Ramos (cell line): ENCODE measurements at regions not wholly inside any gene's neighbourhood (a gene's known extent, or its start where the extent isn't known, plus 50 kb on each side); places are given as distances from the start of the nearest gene placed in this dataset.
"Not testable (repeated sequence)": the region's sequence is repeated elsewhere in the genome, so short reads cannot be mapped to it uniquely, and the experiment has no call there.

Experiments
- in situ Hi-C: fragments of 300-500 bp; cut with MboI; formaldehyde crosslinking; loops from one replicate; pipeline ENCODE4 v1.14.3; 2022; ENCODE audit warnings: low sequenced_read_pairs; ENCODE audit not compliant: unreplicated experiment

- in situ Hi-C loops, result no loop called here
Observed at GRCh38 chr2:180570864-180571263, 409.5 kb upstream of the UBE2E3 start.

DNA sequence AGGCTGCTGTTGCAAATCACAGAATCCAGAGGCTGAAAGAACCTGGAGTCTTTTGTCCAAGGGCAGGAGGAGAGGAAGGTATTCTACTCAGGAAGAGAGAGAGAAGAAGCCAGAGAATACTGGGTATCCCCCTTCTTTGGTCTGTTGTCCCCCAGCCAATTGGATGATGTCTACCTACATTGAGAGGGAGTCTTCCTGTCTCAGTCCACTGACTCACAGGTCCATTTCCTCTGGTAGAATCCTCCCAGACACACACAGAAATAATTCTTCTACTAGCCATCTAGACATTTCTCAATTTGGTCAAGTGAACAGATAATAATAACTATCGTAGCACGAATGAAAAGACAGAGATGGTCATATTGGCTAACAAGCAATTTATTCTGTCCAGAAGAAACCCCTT, 416.4 kb upstream of the UBE2E3 start:
- in situ Hi-C loops, result no loop called here

DNA sequence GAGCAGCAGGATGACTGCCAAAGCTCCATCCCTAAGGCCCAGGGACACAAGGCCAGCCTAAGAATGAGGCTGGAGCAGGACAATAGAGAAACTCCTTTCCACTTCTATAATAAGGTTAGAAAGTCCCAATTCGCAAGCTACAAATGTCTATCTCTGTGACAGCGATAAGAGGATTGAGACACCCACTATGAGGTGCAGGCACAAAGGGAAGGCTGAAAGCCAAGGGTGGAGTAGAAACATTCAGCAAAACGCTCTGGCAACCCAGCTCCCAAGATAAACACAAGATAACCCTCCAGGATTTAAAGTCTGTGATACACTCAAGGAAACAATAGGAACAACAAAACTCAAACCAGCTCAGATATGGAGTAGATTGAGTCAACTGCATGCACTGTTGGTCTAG, 418.0 kb upstream of the UBE2E3 start:
- in situ Hi-C loops, result no loop called here

DNA sequence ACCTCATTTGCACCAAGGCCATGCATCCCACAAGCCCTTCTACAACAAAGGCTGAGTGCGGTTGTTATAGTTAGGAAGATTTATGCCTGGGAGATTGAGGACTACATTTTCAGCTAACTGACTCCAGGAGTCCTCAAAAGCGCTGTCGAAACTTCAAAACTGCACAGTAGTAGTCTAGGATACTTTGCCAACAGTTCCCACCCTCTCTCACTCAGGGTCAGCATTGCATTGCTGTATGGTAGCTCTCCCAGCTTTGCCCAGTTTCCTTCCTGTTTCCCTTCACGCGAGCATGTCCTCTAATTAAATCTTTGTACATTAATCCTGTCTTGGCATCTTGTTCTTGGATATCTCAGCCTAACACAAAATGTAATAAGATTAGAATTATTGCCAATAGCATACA, 420.6 kb upstream of the UBE2E3 start:
- in situ Hi-C loops, result no loop called here

GRCh38 chr2:180559038-180559437, 421.4 kb upstream of the UBE2E3 start:
- in situ Hi-C loops, result no loop called here

DNA sequence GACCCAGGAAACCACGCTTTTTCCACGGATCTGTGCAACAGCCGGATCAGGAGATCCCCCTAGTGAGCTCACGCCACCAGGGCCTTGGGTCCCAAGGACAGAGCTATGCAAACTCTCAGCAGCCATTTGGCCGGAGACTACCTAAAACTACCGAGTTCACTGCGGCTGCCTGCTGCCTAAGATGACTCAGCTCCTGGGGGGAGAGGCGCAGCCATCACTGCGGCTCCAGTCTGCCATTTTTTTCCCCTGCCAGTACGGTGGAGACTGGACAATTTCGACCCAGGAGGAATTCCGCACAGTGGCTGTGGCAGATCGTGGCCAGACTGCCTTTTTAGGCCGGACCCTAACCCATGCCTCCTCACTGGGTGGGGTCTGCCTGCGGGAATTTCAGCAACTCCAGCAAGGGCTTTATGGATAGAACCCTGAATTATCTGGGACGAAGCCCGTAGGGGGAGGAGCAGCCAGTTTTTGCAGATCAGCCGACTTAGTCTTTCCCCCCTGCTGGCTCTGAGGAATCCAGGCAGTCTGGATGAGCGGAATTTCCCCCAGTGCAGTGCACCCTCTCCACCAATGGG, 424.9 kb upstream of the UBE2E3 start:
- in situ Hi-C loops, result no loop called here

GRCh38 chr2:180554330-180554729, 426.1 kb upstream of the UBE2E3 start:
- in situ Hi-C loops, result no loop called here

GRCh38 chr2:180553094-180553715, 427.2 kb upstream of the UBE2E3 start:
- in situ Hi-C loops, result no loop called here

DNA sequence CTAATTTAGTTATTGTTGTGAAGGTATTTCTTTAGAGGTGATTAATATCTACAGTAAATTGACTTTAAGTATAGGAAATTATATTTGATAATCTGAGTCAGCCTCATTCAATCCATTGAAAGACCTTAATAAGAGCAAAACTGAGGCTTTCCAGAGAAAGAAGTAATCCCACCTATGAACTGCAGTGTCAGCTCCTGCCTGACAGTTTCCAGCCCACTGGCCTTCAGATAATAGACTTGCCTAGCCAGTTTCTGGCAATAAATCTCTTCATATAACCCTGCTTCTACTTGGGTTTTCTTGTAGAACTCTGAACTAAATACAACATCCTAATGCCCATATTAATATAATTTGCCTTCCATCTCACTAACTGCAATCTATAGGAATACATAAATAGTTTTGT, 437.9 kb upstream of the UBE2E3 start:
- in situ Hi-C loops, result no loop called here

GRCh38 chr2:180540761-180541160, 439.6 kb upstream of the UBE2E3 start:
- in situ Hi-C loops, result no loop called here

DNA sequence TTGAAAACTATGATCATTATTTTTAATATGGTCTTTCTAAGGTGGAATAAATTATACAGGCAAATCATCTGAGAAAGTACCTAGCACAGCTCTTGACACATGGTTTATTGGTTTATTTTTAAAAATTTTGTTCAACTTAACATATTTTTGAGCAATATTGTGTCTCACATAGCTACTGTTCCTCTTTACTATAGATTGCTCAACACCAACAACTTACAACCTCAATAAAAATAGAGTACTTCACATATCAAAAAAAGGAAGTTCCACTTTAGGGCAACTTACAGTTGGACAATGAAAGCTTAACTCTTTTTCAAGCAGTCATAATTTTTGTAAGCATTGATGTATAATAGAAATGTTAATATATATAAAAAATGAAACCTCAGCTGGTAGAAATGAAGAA, 440.9 kb upstream of the UBE2E3 start:
- in situ Hi-C loops, result no loop called here

DNA sequence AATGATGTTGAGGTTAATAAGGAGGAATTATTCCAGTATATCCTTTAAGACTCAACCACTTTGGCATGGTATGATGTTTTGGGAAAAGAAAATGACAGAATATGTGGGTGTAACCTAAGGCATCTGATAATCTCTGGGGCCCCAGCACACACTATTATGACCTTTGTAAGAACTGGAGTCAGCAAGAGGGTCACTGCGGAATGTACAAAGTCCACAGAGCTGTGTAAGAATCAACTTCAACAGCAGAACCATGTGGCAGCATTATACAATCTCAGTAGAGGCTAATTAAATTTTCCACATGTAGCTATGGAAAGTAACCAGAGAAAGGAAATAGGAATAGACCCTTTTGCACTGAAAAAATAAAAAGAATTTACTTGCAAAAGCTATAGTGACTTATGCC, 445.1 kb upstream of the UBE2E3 start:
- in situ Hi-C loops, result no loop called here

- in situ Hi-C loops, result not testable (repeated sequence)
Observed at GRCh38 chr2:180531787-180532186, 448.6 kb upstream of the UBE2E3 start.

- in situ Hi-C loops, result no loop called here
Observed at GRCh38 chr2:180524499-180524898, 455.9 kb upstream of the UBE2E3 start.

- in situ Hi-C loops, result no loop called here
Observed at GRCh38 chr2:180523621-180524340, 456.6 kb upstream of the UBE2E3 start.

DNA sequence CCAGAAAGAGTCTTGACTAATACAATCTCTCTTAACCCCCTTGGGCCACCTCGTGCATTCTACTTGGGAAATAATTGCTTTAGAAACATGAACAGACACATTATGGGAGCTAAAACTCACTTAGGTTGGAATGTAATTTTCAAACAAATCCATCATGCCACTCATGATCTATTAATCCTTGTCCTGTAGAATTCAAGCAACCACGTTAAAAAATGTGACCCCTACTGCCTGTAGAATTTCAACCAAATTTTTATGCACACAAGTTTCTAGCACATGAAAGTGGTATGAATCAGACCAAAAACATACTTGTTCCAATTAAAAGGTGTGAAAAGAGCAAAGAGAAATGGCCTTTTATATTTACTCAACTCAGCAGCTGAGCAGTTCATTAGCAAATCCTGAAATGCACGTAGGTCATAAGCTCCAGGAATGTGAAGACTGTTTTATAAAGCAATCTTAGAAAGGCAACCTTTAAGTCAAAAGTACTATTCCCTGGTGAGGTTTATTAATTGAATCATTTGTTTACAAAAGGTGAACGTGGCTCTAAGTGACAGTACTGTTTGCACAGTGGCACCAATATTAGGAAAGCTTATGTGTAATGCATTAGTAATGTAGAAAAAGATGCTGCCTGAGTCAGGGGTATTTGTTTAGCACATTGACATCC, 459.4 kb upstream of the UBE2E3 start:
- in situ Hi-C loops, result no loop called here

DNA sequence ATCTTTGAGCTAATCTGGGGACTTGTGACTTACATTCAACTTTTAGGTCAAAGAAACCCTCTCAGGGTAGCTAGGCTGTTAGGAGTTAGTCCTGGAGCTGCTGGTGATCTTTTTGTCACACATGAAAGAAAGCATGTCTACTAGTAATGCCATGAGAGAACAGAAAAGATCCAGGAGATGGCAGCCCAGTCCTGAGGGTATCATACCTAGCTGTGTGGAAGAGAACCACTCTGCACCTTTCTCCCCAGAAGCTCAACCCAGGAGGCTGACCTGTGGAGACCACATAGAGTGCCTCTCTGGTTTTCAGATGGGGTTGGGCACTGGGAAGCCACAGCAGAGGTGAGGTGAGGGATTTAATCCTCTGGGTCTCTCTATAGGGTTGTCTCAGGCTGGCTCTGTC, 460.2 kb upstream of the UBE2E3 start:
- in situ Hi-C loops, result no loop called here

DNA sequence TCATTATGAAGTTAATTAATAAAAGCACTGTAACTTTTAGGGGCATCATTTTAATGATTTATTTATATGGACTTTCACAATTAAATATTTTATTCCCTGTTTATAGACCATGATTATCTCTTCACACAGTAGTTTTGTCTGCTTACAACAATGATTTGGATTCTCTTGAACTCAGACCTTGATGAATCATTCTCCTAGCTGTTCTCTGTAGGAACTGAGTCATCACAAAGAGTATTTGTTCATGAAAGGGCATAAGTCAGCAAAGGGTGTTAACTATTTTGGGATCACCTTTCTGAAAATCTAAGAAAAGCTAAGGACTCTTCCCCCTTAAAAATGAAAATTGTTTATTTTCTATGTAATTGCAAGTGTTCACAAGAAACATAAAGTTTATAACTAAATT, 461.1 kb upstream of the UBE2E3 start:
- in situ Hi-C loops, result no loop called here

DNA sequence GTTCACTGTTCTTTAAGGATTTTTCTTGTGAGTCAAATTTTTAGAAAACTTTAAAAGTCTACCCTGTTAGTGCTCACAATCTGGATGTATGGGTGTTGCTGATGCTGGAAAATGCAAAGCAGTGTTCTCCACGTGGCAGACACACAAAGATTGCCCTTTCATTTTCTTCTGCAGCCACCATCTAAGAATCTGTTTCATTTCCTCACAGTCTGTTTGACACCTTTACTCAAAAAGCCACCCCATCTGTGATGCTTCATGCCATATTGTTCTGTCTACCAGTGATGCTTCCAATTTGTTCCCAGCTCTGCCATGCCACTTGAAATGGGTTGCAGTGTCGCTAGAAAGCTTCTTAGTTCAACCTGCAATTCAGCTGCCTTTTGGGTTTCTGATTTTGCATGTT, 464.2 kb upstream of the UBE2E3 start:
- in situ Hi-C loops, result no loop called here

DNA sequence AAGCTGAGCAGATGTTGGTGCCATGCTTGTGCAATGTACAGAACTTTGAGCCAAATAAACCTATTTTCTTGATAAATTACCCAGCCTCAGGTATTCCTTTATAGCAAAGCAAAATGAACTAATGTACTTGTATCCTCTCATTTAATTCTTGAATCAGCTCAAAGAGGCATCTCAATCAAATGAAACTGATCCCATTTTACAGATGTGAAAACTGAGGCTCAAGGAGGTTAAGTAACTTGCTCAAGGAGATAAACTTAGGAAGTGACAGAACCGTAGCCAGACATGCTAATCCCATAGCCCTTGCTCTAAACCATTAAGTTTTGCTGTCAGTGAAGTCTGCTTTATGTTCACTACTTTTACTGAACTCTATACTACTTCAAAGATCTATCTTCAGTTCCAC, 467.0 kb upstream of the UBE2E3 start:
- in situ Hi-C loops, result no loop called here

DNA sequence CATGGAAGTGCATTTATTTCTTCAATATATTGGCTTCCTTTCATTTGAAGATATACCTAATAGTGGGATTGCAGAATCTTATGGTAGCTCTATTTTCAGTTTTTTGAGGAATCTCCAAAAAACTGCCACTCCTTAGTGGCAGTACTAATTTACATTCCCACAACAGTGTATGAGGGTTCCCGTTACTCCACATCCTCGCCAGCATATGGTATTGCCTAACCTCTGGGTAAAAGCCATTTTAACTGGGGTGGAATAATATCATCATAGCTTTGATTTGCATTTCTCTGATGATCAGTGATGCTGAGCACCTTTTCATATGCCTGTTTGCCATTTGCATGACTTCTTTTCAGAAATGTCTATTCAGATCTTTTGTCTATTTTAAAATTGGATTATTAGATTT, 471.9 kb upstream of the UBE2E3 start:
- in situ Hi-C loops, result no loop called here
